ENCODE measurements at regions not wholly inside any gene's neighbourhood (a gene's known extent, or its start where the extent isn't known, plus 50 kb on each side); places are given as distances from the start of the nearest gene placed in this dataset.
A peak's percentile ranks its signal among the peaks of the same experiment; 100 is the strongest.
"Not testable (repeated sequence)": the region's sequence is repeated elsewhere in the genome, so short reads cannot be mapped to it uniquely, and the experiment has no call there.

- DNase-seq, result no peak
These were observed 322.0 kb downstream of the FAT3 start for GRCh38 chr11:92546603-92547002.

- DNase-seq, result no peak
These were observed 325.8 kb downstream of the FAT3 start for GRCh38 chr11:92550411-92550810.

- DNase-seq, result no peak
These were observed 326.3 kb downstream of the FAT3 start for GRCh38 chr11:92550871-92551270.

GRCh38 chr11:92552942-92553341 lies 328.3 kb downstream of the FAT3 start:
- DNase-seq, result peak; percentile 49

GRCh38 chr11:92554688-92555087 lies 330.1 kb downstream of the FAT3 start:
- DNase-seq, result no peak

- peak; percentile 24 for DNase-seq
These were observed 331.8 kb downstream of the FAT3 start for GRCh38 chr11:92556431-92556830.

- no peak for DNase-seq
These were observed 333.3 kb downstream of the FAT3 start for GRCh38 chr11:92557879-92558278.

- no peak for DNase-seq
These were observed 333.7 kb downstream of the FAT3 start for GRCh38 chr11:92558323-92558722.

- no peak for DNase-seq
These were observed 345.1 kb downstream of the FAT3 start for GRCh38 chr11:92569726-92570125.

- no peak for DNase-seq
These were observed 347.9 kb downstream of the FAT3 start for GRCh38 chr11:92572559-92572958.

- DNase-seq, result no peak
These were observed 351.7 kb downstream of the FAT3 start for GRCh38 chr11:92576315-92576714.

- no peak for DNase-seq
These were observed 356.3 kb downstream of the FAT3 start for GRCh38 chr11:92580908-92581307.

- DNase-seq, result no peak
These were observed 363.8 kb downstream of the FAT3 start for GRCh38 chr11:92588393-92588792.

GRCh38 chr11:92589512-92589911 lies 364.9 kb downstream of the FAT3 start:
- DNase-seq, result no peak

GRCh38 chr11:92591521-92591920 lies 366.9 kb downstream of the FAT3 start:
- no peak for DNase-seq

- no peak for DNase-seq
These were observed 369.6 kb downstream of the FAT3 start for GRCh38 chr11:92594251-92594650.

GRCh38 chr11:92595052-92595451 lies 370.4 kb downstream of the FAT3 start:
- no peak for DNase-seq

GRCh38 chr11:92596596-92597317 lies 372.1 kb downstream of the FAT3 start:
- DNase-seq, result no peak

- no peak for DNase-seq
These were observed 368.4 kb upstream of the MTNR1B start for GRCh38 chr11:92601048-92601447.

GRCh38 chr11:92605667-92606066 lies 363.8 kb upstream of the MTNR1B start:
- DNase-seq, result no peak

- peak; percentile 68 for DNase-seq
These were observed 361.3 kb upstream of the MTNR1B start for GRCh38 chr11:92607969-92608722.

- DNase-seq, result no peak
These were observed 358.3 kb upstream of the MTNR1B start for GRCh38 chr11:92611157-92611556.

- not testable (repeated sequence) for DNase-seq
These were observed 351.4 kb upstream of the MTNR1B start for GRCh38 chr11:92618020-92618419.

GRCh38 chr11:92623055-92623454 lies 346.4 kb upstream of the MTNR1B start:
- no peak for DNase-seq

GRCh38 chr11:92625894-92626293 lies 343.6 kb upstream of the MTNR1B start:
- no peak for DNase-seq

All from OCI-M1 (cell line).